ENCODE measurements at regions not wholly inside any gene's neighbourhood (a gene's known extent, or its start where the extent isn't known, plus 50 kb on each side); places are given as distances from the start of the nearest gene placed in this dataset.

DNA sequence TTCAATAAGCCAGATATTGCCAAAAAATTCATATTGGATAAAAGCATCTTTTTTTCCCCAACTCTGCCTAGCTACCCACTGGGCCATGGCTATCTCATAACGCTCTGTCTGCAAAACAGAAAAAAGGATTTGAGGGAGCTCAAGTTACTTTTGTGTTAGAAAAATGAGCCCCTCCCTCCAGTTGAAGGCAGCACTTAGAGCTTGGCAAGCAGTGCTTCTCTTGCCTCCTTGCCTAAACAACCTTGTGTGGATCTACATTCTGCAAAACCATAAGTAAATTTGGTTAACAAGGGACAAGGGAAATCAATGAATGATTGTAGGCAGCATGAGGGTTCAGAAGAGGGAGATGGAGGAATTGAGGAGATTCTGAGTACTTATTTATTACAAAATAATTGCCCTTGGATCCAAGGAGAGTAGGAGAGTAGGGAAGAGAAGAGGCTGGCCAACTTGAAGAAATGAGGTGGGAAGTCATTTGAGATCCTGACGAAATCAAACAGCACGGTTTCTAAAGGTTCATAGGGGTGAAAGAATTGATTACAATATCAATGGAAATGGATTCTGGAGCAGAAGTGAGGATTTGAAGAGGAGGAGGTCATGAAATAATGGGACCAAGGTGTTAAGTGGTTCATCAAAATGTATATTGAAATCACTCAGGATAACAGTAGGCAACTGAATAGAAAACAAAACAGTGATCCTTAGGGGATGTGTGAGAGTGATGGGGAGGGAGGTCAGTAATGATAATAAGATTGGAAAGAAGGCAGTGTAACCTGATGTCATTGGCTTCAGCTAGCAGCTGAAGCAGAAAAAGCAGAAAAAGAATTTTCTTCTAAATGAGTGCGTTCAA lies 434.8 kb upstream of the IGFBP7 start:
- DNase-seq (ENCODE audit: low spot score) (no peak), ATAC-seq (ENCODE audit: low FRiP score) (no peak)
- TF ChIP-seq, protein P1, sequence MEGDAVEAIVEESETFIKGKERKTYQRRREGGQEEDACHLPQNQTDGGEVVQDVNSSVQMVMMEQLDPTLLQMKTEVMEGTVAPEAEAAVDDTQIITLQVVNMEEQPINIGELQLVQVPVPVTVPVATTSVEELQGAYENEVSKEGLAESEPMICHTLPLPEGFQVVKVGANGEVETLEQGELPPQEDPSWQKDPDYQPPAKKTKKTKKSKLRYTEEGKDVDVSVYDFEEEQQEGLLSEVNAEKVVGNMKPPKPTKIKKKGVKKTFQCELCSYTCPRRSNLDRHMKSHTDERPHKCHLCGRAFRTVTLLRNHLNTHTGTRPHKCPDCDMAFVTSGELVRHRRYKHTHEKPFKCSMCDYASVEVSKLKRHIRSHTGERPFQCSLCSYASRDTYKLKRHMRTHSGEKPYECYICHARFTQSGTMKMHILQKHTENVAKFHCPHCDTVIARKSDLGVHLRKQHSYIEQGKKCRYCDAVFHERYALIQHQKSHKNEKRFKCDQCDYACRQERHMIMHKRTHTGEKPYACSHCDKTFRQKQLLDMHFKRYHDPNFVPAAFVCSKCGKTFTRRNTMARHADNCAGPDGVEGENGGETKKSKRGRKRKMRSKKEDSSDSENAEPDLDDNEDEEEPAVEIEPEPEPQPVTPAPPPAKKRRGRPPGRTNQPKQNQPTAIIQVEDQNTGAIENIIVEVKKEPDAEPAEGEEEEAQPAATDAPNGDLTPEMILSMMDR (IDR thresholded peaks at IDR 0.05), result no peak

- ATAC-seq (ENCODE audit: low FRiP score) (no peak), DNase-seq (ENCODE audit: low spot score) (no peak)
- TF ChIP-seq, protein P1 (IDR thresholded peaks at IDR 0.05), result no peak
These were observed 394.8 kb upstream of the IGFBP7 start for GRCh38 chr4:57504797-57505530.

GRCh38 chr4:57504139-57504538 lies 394.0 kb upstream of the IGFBP7 start:
- no peak for ATAC-seq (ENCODE audit: low FRiP score)
- DNase-seq (ENCODE audit: low spot score), result no peak
- TF ChIP-seq, protein P1 (IDR thresholded peaks at IDR 0.05), result no peak

- DNase-seq (ENCODE audit: low spot score) (no peak), ATAC-seq (ENCODE audit: low FRiP score) (peak; percentile 98)
- TF ChIP-seq, protein P1 (IDR thresholded peaks at IDR 0.05), result no peak
These were observed 391.5 kb upstream of the IGFBP7 start for GRCh38 chr4:57501720-57502119.

GRCh38 chr4:57499786-57500185 lies 389.6 kb upstream of the IGFBP7 start:
- DNase-seq (ENCODE audit: low spot score) (no peak), ATAC-seq (ENCODE audit: low FRiP score) (peak; percentile 41)
- TF ChIP-seq, protein P1 (IDR thresholded peaks at IDR 0.05), result no peak

GRCh38 chr4:57498251-57498650 lies 388.1 kb upstream of the IGFBP7 start:
- TF ChIP-seq, protein P1 (IDR thresholded peaks at IDR 0.05), result no peak
- DNase-seq (ENCODE audit: low spot score) (no peak), ATAC-seq (ENCODE audit: low FRiP score) (no peak)

Measured in omental fat pad (tissue), 3 donors.